Skeletal muscle tissue (tissue), 3 donors: ENCODE measurements at regions not wholly inside any gene's neighbourhood (a gene's known extent, or its start where the extent isn't known, plus 50 kb on each side); places are given as distances from the start of the nearest gene placed in this dataset.
A peak's percentile ranks its signal among the peaks of the same experiment; 100 is the strongest.
"Not testable (repeated sequence)": the region's sequence is repeated elsewhere in the genome, so short reads cannot be mapped to it uniquely, and the experiment has no call there.

ENCODE experiments used
- H3K27ac ChIP-seq: one replicate; pipeline ENCODE4 v1.7.0; 2013; ENCODE audit warnings: mild to moderate bottlenecking, low read depth, low read length, inconsistent platforms
- H3K27me3 ChIP-seq, 3 donors: one replicate each; pipeline ENCODE4 v1.7.0; 2013; ENCODE audit warnings: low read length in 3 of 3; ENCODE audit not compliant: control insufficient read depth in 3 of 3, insufficient read depth in 3 of 3
- H3K36me3 ChIP-seq, 3 donors: one replicate each; pipeline ENCODE4 v1.7.0; 2013; ENCODE audit warnings: low read length in 3 of 3; ENCODE audit not compliant: control insufficient read depth in 3 of 3, insufficient read depth in 3 of 3
- H3K4me1 ChIP-seq, 3 donors: one replicate each; pipeline ENCODE4 v1.7.0; 2013; ENCODE audit warnings: low read length in 3 of 3, mild to moderate bottlenecking in 3 of 3; ENCODE audit not compliant: control insufficient read depth in 3 of 3, insufficient read depth in 3 of 3
- H3K4me3 ChIP-seq, 3 donors: one replicate each; pipeline ENCODE4 v1.7.0; 2013; ENCODE audit warnings: low read length in 3 of 3
- H3K9ac ChIP-seq, 3 donors: one replicate each; pipeline ENCODE4 v1.7.0; 2013; ENCODE audit warnings: low read length in 3 of 3, mild to moderate bottlenecking in 3 of 3, moderate library complexity in 2 of 3, low read depth in 1 of 3
- H3K9me3 ChIP-seq, 3 donors: one replicate each; pipeline ENCODE4 v1.7.0; 2013; ENCODE audit warnings: low read length in 3 of 3; ENCODE audit not compliant: control insufficient read depth in 3 of 3
- donor health status: Osteomylitis.

DNA sequence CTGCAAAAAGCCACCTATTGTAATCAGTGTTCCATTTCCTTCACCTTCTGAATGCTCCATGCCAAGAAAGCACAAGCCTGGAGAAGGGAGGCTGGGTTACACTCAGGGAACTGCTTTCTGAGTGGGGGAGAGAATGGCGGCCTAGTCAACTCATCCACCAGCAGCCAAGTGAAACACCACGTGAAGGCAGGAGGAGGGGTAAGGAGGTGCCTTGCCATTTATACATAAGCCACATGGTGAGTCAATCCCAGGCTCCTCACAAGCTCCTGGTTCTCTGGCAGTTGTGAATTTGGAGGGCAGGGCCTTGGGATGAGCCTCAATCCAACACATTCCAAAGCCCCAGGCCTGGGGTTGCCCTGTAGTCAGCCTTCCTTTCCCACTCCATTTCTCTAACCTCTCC lies 149.4 kb downstream of the CD24 start:
- no peak overlapping the region for H3K4me3 ChIP-seq
- H3K27ac ChIP-seq = no peak overlapping the region
- no peaks in the 10 kb centered on the region for H3K36me3 ChIP-seq
- H3K9me3 ChIP-seq = peaks cover 0 to 4% (median 0%) of the 10 kb centered on the region in 3 donors
- no peaks in the 10 kb centered on the region for H3K4me1 ChIP-seq
- no peak overlapping the region for H3K9ac ChIP-seq
- no peaks in the 10 kb centered on the region for H3K27me3 ChIP-seq

DNA sequence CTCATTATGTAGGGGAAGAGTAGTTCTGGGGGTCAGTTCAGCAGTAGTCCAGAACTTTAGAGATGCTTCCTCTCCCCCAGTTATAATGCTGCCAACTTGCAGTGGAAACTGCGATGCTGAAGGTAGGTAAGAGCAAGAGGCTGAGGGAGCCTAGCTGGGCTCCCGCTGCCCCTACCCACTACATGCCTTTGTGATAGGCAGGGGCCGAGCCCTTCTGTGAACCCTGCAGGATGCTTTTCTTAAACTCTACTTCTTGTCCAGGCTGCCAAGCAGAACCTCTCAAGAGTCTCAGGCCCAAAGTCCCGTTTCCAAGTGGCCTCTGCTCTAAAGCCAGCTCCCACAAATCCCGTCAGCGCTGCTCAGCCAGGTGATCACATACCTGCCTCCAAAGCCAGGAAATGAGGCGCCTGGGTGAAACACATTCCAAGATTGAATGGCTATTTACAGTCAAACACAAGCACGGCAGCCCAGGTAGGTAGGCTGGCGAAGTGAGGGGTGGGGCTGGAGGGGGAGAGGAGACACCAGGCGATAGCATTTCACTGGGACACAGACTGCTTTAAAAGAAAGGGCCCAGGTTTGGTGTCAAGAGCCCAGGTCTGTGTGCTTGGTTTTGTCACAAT lies 150.7 kb downstream of the CD24 start:
- H3K36me3 ChIP-seq = no peaks in the 10 kb centered on the region
- no peak overlapping the region for H3K9ac ChIP-seq
- H3K4me1 ChIP-seq = no peaks in the 10 kb centered on the region
- no peak overlapping the region for H3K4me3 ChIP-seq
- no peaks in the 10 kb centered on the region for H3K27me3 ChIP-seq
- H3K9me3 ChIP-seq = peaks cover 0 to 4% (median 0%) of the 10 kb centered on the region in 3 donors
- no peak overlapping the region for H3K27ac ChIP-seq

DNA sequence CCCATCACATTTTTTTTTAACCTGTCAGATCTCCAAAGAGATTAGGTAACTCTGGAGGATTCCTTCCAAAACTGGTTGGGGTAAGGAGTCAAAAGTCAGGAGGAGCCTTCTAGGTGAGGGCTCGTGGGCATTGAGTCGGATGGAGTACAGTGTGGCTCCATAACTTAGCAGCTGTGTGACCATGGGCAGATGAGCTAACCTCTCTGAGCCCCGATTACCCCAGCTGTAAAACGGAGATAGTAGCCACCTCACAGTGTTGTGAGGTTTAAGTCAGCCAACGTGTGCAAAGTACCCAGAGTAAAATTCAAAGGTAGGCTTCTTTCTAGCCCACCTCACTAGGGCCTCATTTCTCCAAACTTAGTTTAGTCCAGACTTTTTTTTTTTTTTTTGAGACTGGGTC lies 151.5 kb downstream of the CD24 start:
- Histone ChIP-seq H3K9ac (no peak overlapping the region), H3K36me3 (no peaks in the 10 kb centered on the region), H3K27ac (no peak overlapping the region), H3K27me3 (no peaks in the 10 kb centered on the region), H3K9me3 (no peaks in the 10 kb centered on the region), H3K4me3 (no peak overlapping the region), H3K4me1 (no peaks in the 10 kb centered on the region)

DNA sequence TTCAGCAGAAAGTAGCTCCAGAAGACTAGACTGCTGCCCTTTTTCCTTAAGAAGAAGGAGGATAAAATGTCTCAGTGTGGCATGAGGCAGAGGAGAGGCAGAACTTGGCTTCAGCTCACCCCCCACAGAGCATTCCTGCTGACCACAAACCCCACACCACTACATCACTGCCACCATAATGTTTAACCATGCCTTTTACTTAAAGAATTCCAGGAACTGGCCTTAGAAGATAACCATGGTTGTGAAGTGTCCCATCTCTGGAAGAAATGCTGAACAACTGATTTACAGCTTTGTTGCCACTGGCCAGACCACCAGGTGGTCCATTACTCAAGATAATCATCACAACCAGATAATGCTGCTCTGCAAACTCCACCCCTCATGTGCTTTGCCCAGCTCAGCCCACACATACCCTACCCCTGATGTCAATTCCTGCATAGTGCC lies 154.1 kb downstream of the CD24 start:
- H3K36me3 ChIP-seq = no peaks in the 10 kb centered on the region
- H3K27me3 ChIP-seq = no peaks in the 10 kb centered on the region
- no peaks in the 10 kb centered on the region for H3K4me1 ChIP-seq
- H3K27ac ChIP-seq = no peak overlapping the region
- no peak overlapping the region for H3K9ac ChIP-seq
- H3K9me3 ChIP-seq = no peaks in the 10 kb centered on the region
- no peak overlapping the region for H3K4me3 ChIP-seq

DNA sequence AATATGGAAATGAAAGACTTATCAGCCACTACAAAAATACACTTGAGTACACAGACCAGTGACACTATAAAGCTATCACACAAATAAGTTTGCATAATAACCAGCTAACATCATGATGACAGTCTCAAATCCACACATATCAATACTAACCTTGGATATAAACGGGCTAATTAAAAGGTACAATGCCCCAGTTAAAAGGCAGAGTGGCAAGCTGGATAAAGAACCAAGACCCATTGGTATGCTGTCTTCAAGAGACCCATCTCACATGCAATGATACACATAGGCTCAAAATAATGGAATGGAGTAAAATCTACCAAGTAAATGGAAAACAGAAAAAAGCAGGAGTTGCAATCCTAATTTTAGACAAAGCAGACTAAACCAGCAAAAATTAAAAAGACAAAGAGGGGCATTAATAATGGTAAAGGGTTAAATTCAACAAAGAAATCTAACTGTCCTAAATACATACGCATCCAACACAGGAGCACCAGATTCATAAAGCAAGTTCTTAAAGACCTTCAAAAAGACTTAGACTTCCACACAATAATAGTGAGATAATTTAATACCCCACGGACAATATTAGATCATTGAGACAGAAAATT lies 163.3 kb downstream of the CD24 start:
- H3K9me3 ChIP-seq = peaks cover 4 to 18% (median 10%) of the 10 kb centered on the region in 3 donors
- H3K4me1 ChIP-seq = no peaks in the 10 kb centered on the region
- no peak overlapping the region for H3K27ac ChIP-seq
- H3K9ac ChIP-seq = no peak overlapping the region
- H3K36me3 ChIP-seq = no peaks in the 10 kb centered on the region
- no peaks in the 10 kb centered on the region for H3K27me3 ChIP-seq
- no peak overlapping the region for H3K4me3 ChIP-seq

DNA sequence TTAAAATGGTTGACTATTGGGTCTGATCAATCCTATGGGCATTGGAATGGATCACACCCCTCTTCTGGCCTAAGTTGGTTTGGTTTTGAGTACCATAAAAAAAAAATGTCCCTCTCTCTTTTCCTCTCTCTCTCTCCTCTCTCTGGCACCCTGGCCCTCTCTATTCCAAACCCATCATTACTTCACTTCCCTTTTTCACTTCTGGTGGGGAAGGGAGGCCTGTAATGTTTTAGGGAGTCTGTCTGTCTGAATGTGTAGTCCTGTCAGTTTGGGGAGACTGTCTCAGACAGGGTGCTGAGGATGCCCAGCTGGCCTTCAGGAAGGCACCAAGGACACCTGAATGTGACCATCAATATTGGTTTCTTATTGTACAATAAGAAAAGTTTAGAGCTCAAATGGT lies 165.8 kb downstream of the CD24 start:
- H3K27ac ChIP-seq = no peak overlapping the region
- H3K9ac ChIP-seq = no peak overlapping the region
- H3K27me3 ChIP-seq = no peaks in the 10 kb centered on the region
- H3K36me3 ChIP-seq = no peaks in the 10 kb centered on the region
- no peak overlapping the region for H3K4me3 ChIP-seq
- H3K4me1 ChIP-seq = no peaks in the 10 kb centered on the region
- H3K9me3 ChIP-seq = peaks cover 4 to 18% (median 10%) of the 10 kb centered on the region in 3 donors

DNA sequence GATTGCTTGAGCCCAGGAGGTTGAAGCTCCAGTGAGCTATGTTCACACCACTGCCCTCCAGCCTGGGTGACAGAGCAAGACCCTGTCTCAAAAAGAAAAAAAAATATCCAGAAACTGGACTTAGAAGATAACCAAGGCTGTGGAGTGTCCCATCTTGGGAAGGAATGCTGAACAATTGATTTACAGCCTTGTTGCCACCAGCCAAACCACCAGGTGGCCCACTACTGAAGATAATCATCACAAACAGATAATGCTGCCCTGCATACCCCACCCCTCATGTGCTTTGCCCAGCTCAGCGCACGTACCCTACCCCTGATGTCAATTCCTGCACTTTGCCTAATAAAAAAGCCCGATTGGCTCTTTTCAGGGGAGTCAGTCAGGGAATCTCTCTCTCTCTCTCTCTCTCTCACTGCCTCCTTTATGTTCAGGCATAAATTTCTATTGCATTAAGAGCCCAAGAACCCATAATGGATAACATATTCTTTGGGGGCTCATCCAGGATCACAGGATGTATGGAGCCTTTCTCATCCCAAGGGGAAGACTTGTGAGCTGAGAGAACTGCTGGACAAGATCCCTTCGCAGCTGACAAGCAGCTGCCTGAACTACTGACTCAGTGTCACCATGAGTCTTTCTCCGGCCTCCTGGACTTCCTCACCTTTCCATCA lies 166.4 kb downstream of the CD24 start:
- H3K27me3 ChIP-seq = no peaks in the 10 kb centered on the region
- H3K9me3 ChIP-seq = peaks cover 4 to 16% (median 10%) of the 10 kb centered on the region in 3 donors
- H3K27ac ChIP-seq = no peak overlapping the region
- H3K4me3 ChIP-seq = peak overlapping the region in 1 of 3 donors; percentile 13
- H3K4me1 ChIP-seq = peaks cover 0 to 2% (median 0%) of the 10 kb centered on the region in 3 donors
- no peaks in the 10 kb centered on the region for H3K36me3 ChIP-seq
- H3K9ac ChIP-seq = no peak overlapping the region

DNA sequence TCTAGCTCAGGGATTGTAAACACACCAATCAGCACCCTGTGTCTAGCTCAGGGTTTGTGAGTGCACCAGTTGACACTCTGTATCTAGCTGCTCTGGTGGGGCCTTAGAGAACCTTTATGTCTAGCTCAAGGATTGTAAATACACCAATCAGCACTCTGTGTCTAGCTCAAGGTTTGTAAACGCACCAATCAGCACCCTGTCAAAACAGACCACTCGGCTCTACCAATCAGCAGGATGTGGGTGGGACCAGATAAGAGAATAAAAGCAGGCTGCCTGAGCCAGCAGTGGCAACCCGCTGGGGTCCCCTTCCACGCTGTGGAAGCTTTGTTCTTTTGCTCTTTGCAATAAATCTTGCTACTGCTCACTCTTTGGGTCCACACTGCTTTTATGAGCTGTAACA lies 168.3 kb downstream of the CD24 start:
- H3K36me3 ChIP-seq, H3K4me3 ChIP-seq, H3K27me3 ChIP-seq, H3K4me1 ChIP-seq, H3K27ac ChIP-seq, H3K9ac ChIP-seq: not testable (repeated sequence)
- peaks cover 3 to 13% (median 7%) of the 10 kb centered on the region in 3 donors for H3K9me3 ChIP-seq

DNA sequence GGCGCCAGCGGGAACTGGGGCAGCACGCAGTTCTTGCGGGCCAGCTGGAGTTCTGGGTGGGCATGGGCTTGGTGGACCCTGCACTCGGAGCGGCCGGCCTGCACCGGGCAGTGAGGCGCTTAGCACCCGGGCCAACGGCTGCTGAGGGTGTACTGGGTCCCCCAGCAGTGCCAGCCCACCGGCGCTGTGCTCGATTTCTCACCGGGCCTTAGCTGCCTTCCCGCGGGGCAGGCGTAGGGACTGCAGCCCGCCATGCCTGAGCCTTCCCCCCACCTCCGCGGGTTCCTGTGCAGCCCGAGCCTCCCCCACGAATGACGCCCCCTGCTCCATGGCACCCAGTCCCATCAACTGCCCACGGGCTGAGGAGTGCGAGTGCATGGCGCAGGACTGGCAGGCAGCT lies 168.8 kb downstream of the CD24 start:
- Histone ChIP-seq H3K27ac (no peak overlapping the region), H3K4me3 (no peak overlapping the region), H3K9ac (no peak overlapping the region), H3K27me3 (no peaks in the 10 kb centered on the region), H3K9me3 (peaks cover 0 to 9% (median 4%) of the 10 kb centered on the region in 3 donors), H3K4me1 (peaks cover 2 to 8% (median 6%) of the 10 kb centered on the region in 3 donors), H3K36me3 (no peaks in the 10 kb centered on the region)
